ENCODE measurements at regions not wholly inside any gene's neighbourhood (a gene's known extent, or its start where the extent isn't known, plus 50 kb on each side); places are given as distances from the start of the nearest gene placed in this dataset.

DNA sequence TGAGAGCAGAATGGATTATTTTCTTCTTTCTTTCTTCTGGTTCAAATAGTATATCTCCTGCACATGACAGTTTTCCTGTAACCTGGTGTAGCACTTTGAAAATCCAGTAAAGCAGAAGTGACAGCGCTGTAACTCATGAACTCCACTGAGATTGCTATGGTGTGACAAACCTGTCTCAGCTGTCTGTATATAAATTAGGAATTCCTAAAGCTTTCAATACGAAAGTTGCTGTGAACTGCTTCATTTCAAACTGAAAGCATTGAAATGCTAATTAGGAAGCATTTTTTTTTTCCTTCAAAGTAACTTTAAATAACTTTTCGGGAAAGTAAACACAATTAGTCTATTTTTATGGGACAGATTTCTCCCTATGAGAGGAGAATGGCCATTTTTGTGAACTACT is 646.9 kb upstream of the ZP4 start:
- Histone ChIP-seq H3K27ac (no peak overlapping the region), H3K36me3 (no peaks in the 10 kb centered on the region), H3K4me1 (ENCODE audit: control insufficient read depth in 1 of 2, insufficient read depth in 1 of 2, low read depth in 1 of 2, low read length in 1 of 2) (no peaks in the 10 kb centered on the region), H3K27me3 (no peaks in the 10 kb centered on the region), H3K4me3 (ENCODE audit: low read depth in 1 of 2, low read length in 1 of 2) (no peak overlapping the region), H3K9me3 (no peaks in the 10 kb centered on the region)
- TF ChIP-seq, protein P1, sequence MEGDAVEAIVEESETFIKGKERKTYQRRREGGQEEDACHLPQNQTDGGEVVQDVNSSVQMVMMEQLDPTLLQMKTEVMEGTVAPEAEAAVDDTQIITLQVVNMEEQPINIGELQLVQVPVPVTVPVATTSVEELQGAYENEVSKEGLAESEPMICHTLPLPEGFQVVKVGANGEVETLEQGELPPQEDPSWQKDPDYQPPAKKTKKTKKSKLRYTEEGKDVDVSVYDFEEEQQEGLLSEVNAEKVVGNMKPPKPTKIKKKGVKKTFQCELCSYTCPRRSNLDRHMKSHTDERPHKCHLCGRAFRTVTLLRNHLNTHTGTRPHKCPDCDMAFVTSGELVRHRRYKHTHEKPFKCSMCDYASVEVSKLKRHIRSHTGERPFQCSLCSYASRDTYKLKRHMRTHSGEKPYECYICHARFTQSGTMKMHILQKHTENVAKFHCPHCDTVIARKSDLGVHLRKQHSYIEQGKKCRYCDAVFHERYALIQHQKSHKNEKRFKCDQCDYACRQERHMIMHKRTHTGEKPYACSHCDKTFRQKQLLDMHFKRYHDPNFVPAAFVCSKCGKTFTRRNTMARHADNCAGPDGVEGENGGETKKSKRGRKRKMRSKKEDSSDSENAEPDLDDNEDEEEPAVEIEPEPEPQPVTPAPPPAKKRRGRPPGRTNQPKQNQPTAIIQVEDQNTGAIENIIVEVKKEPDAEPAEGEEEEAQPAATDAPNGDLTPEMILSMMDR (IDR thresholded peaks at IDR 0.05): no peak

DNA sequence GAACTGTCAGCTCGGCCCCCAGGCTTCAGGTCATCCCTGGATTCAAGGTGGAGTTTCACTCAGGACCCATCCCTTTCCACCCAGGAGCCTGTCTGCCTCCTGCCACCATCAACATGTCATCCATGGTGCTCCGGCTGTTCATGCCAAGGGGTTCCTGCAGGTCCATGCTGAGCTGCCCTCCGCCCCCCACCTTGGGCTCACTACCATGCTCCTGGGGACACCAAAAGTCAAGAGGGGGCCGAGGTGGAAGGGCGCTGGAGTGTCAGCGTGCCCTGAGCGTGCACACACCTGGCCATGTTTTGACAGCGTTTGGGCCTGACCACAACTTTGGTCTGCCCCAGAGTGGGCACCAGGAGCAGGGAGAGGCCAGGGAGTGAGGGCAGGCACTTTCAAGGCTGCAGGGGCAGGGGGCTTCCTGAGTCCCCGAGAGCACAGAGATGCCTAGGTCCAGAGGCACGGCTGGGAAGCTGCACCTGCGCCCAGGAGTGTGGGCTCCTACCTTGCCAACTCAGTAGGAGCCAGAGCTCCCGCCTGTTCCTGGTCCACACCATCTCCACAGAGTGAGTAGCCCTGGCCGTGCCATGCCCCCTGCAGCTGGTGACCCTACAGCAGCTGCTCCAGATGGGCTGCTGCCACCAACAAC is 639.6 kb upstream of the ZP4 start:
- peaks cover 4% of the 10 kb centered on the region for H3K9me3 ChIP-seq
- TF ChIP-seq, protein P1 (IDR thresholded peaks at IDR 0.05): no peak

DNA sequence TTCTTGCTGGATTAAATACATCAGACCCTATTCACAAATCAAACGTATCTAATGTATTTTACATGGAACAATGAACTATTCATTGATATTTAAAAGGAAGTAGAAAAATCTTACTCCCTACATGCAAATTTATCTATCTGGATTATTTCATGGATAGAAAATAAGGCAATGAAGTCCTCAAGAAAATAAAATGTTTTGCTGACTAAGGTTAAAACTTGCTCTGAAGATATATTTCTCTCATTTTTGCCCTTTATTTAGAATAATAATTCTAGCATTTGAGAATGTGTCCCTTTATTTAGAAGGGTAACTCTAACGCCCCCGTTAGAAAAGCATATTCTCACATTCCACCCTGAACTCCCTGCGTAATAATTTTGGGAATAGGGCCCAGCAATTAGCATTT is 627.0 kb upstream of the ZP4 start:
- no peaks in the 10 kb centered on the region for H3K27me3 ChIP-seq
- H3K27ac ChIP-seq: no peak overlapping the region
- TF ChIP-seq, protein P1 (IDR thresholded peaks at IDR 0.05): no peak
- no peaks in the 10 kb centered on the region for H3K36me3 ChIP-seq
- no peaks in the 10 kb centered on the region for H3K4me1 ChIP-seq (ENCODE audit: control insufficient read depth in 1 of 2, insufficient read depth in 1 of 2, low read depth in 1 of 2, low read length in 1 of 2)
- no peak overlapping the region for H3K4me3 ChIP-seq (ENCODE audit: low read depth in 1 of 2, low read length in 1 of 2)
- H3K9me3 ChIP-seq: no peaks in the 10 kb centered on the region

More for the DNA sequence above, 639.6 kb upstream of the ZP4 start:
- Histone ChIP-seq H3K27ac (no peak overlapping the region), H3K36me3 (no peaks in the 10 kb centered on the region), H3K4me1 (ENCODE audit: control insufficient read depth in 1 of 2, insufficient read depth in 1 of 2, low read depth in 1 of 2, low read length in 1 of 2) (no peaks in the 10 kb centered on the region), H3K4me3 (ENCODE audit: low read depth in 1 of 2, low read length in 1 of 2) (no peak overlapping the region), H3K27me3 (no peaks in the 10 kb centered on the region)

DNA sequence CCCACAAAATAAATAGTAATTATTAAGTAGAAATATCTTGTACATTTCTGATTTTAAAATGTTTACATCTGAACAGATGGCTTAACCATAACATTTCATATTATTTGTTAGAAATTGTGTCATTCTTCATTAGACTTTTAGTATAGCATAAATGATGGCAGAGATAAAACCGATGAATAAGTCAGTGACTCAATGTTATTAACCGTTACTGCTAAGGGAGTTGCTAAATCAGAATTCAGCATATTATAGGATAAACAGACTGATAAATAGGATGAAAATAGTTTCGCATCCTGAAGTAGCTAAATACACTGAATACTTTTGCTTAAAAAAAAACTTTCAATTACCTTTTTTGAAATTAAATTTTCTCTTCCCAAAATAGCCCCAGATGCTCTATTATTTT is 610.6 kb upstream of the ZP4 start:
- no peak overlapping the region for H3K4me3 ChIP-seq (ENCODE audit: low read depth in 1 of 2, low read length in 1 of 2)
- no peaks in the 10 kb centered on the region for H3K4me1 ChIP-seq (ENCODE audit: control insufficient read depth in 1 of 2, insufficient read depth in 1 of 2, low read depth in 1 of 2, low read length in 1 of 2)
- no peaks in the 10 kb centered on the region for H3K27me3 ChIP-seq
- TF ChIP-seq, protein P1 (IDR thresholded peaks at IDR 0.05): no peak
- no peaks in the 10 kb centered on the region for H3K36me3 ChIP-seq
- no peaks in the 10 kb centered on the region for H3K9me3 ChIP-seq
- H3K27ac ChIP-seq: no peak overlapping the region

DNA sequence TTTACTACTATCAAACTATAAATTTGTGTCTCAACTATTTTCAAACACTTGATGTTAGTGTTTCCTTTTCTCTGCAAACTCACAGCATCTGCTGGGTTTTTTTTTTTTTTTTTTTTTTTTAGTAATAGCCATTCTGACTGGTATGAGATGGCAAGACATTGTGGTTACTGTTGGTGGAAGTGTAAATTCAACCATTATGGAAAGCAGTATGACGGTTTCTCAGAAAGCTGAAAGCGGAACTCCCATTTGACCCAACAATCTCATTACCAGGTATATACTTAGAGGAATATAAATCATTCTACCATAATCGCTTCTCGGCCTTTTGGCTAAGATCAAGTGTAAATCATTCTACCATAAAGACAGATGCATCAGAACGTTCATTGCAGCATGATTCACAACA is 608.3 kb upstream of the ZP4 start:
- Histone ChIP-seq H3K27ac (no peak overlapping the region), H3K36me3 (no peaks in the 10 kb centered on the region), H3K4me1 (ENCODE audit: control insufficient read depth in 1 of 2, insufficient read depth in 1 of 2, low read depth in 1 of 2, low read length in 1 of 2) (no peaks in the 10 kb centered on the region), H3K9me3 (no peaks in the 10 kb centered on the region), H3K27me3 (no peaks in the 10 kb centered on the region), H3K4me3 (ENCODE audit: low read depth in 1 of 2, low read length in 1 of 2) (no peak overlapping the region)
- TF ChIP-seq, protein P1 (IDR thresholded peaks at IDR 0.05): no peak

Data from neutrophil (primary cell).